Liver (tissue), 8 donors: ENCODE measurements at regions not wholly inside any gene's neighbourhood (a gene's known extent, or its start where the extent isn't known, plus 50 kb on each side); places are given as distances from the start of the nearest gene placed in this dataset.

Experiments
- DNase-seq: peaks from one replicate; pipeline ENCODE4 v3.0.0-alpha.2; 2017; ENCODE audit warnings: low spot score
- H3K27ac ChIP-seq, 2 donors: one replicate each; pipeline ENCODE4 v1.7.0; 2013; ENCODE audit warnings: inconsistent platforms in 2 of 2, low read length in 2 of 2, control low read depth in 1 of 2, low read depth in 1 of 2, mild to moderate bottlenecking in 1 of 2
- H3K27me3 ChIP-seq, 4 donors: one replicate each; pipeline versions ENCODE4 v1.6.1 to v1.7.0; 2013; ENCODE audit warnings: low read length in 3 of 4, inconsistent platforms in 1 of 4, mild to moderate bottlenecking in 1 of 4, moderate library complexity in 1 of 4; ENCODE audit not compliant: control insufficient read depth in 4 of 4, insufficient read depth in 4 of 4
- H3K36me3 ChIP-seq, 4 donors: one replicate each; pipeline versions ENCODE4 v1.6.1 to v1.7.0; 2013; ENCODE audit warnings: low read length in 3 of 4, mild to moderate bottlenecking in 3 of 4, low read depth in 1 of 4, moderate library complexity in 1 of 4; ENCODE audit not compliant: control insufficient read depth in 4 of 4, insufficient read depth in 3 of 4
- H3K4me1 ChIP-seq, 4 donors: one replicate each; pipeline versions ENCODE4 v1.6.1 to v1.7.0; 2013; ENCODE audit warnings: low read length in 3 of 4, mild to moderate bottlenecking in 3 of 4, moderate library complexity in 1 of 4; ENCODE audit not compliant: control insufficient read depth in 4 of 4, insufficient read depth in 4 of 4
- H3K4me3 ChIP-seq, 3 donors: one replicate each; pipeline versions ENCODE4 v1.6.1 to v1.7.0; 2013; ENCODE audit warnings: low read length in 3 of 3, control low read depth in 1 of 3, low read depth in 1 of 3, mild to moderate bottlenecking in 1 of 3
- H3K9ac ChIP-seq, 2 donors: one replicate each; pipeline ENCODE4 v1.7.0; 2013; ENCODE audit warnings: low read length in 2 of 2, mild to moderate bottlenecking in 2 of 2, moderate library complexity in 2 of 2, control low read depth in 1 of 2, low read depth in 1 of 2
- H3K9me3 ChIP-seq, 4 donors: one replicate each; pipeline versions ENCODE4 v1.6.1 to v1.7.0; 2013; ENCODE audit warnings: low read length in 3 of 4; ENCODE audit not compliant: control insufficient read depth in 4 of 4
- EGR1 ChIP-seq, 2 donors: IDR thresholded peaks; 2 replicates each; pipeline ENCODE4 v1.6.1; 2016 to 2018; ENCODE audit warnings: antibody characterized with exemption in 2 of 2, low read depth in 2 of 2
- FOXA1 ChIP-seq: IDR thresholded peaks from 2 replicates; pipeline ENCODE4 v1.6.1; 2016; ENCODE audit warnings: antibody characterized with exemption
- FOXA2 ChIP-seq: IDR thresholded peaks from 2 replicates; pipeline ENCODE4 v1.6.1; 2016; ENCODE audit warnings: antibody characterized with exemption
- GABPA ChIP-seq, 2 donors: IDR thresholded peaks in 1 of 2; conservative IDR thresholded peaks in 1 of 2; 2 replicates each; pipeline ENCODE4 v1.6.1; 2016; ENCODE audit warnings: antibody characterized with exemption in 2 of 2, mild to moderate bottlenecking in 1 of 2, moderate library complexity in 1 of 2
- HNF4A ChIP-seq, 2 donors: conservative IDR thresholded peaks; 2 replicates each; pipeline ENCODE4 v1.6.1; 2016; ENCODE audit warnings: antibody characterized with exemption in 2 of 2, mild to moderate bottlenecking in 2 of 2
- HNF4G ChIP-seq: IDR thresholded peaks from 2 replicates; pipeline ENCODE4 v1.6.1; 2016; ENCODE audit warnings: antibody characterized with exemption
- JUND ChIP-seq, 2 donors: IDR thresholded peaks; 2 replicates each; pipeline ENCODE4 v1.6.1; 2016; ENCODE audit warnings: antibody characterized with exemption in 2 of 2
- NR2F2 ChIP-seq: IDR thresholded peaks from 2 replicates; pipeline ENCODE4 v1.6.1; 2016; ENCODE audit warnings: antibody characterized with exemption
- RAD21 ChIP-seq, 2 donors: IDR thresholded peaks; 2 replicates each; pipeline ENCODE4 v1.6.1; 2016; ENCODE audit warnings: antibody characterized with exemption in 2 of 2, mild to moderate bottlenecking in 2 of 2
- RXRA ChIP-seq, 2 donors: IDR thresholded peaks; 2 replicates each; pipeline ENCODE4 v1.6.1; 2017 to 2018; ENCODE audit warnings: antibody characterized with exemption in 2 of 2, mild to moderate bottlenecking in 1 of 2
- SP1 ChIP-seq: IDR thresholded peaks from 2 replicates; pipeline ENCODE4 v1.6.1; 2018; ENCODE audit warnings: antibody characterized with exemption, mild to moderate bottlenecking
- TAF1 ChIP-seq: conservative IDR thresholded peaks from 2 replicates; pipeline ENCODE4 v1.6.1; 2016; ENCODE audit warnings: antibody characterized with exemption, mild to moderate bottlenecking
- YY1 ChIP-seq: IDR thresholded peaks from 2 replicates; pipeline ENCODE4 v1.6.1; 2016; ENCODE audit warnings: antibody characterized with exemption, mild to moderate bottlenecking
- WGBS: extraction: QIAGEN DNeasy Blood & Tissue Kit; methylation state at CpG from one replicate; pipeline ENCODE4 v1.1.7; 2013; 5-methylcytosine and 5-hydroxymethylcytosine counted together
- TF ChIP-seq, protein P1 (sequence below): IDR thresholded peaks from 2 replicates; pipeline ENCODE4 v1.6.1; 2016; ENCODE audit warnings: antibody characterized with exemption
- TF ChIP-seq, protein P2 (sequence below): IDR thresholded peaks from 2 replicates; pipeline ENCODE4 v1.6.1; 2016; ENCODE audit warnings: antibody characterized with exemption
- TF ChIP-seq, protein P3 (sequence below): IDR thresholded peaks from 2 replicates; pipeline ENCODE4 v1.6.1; 2016; ENCODE audit warnings: antibody characterized with exemption
- TF ChIP-seq, protein P4 (sequence below): IDR thresholded peaks from 2 replicates; pipeline ENCODE4 v1.6.1; 2016; ENCODE audit warnings: antibody characterized with exemption, mild to moderate bottlenecking
- TF ChIP-seq, protein P5 (sequence below): fragments of 150-350 bp; IDR thresholded peaks from 2 replicates; pipeline ENCODE4 v1.5.1; 2017; ENCODE audit warnings: improper control_type of control experiment, low read depth, low read length; ENCODE audit not compliant: missing input control
- donor health status: healthy.
- donor health status: healthy.
- donor health status: healthy.
- donor health status: healthy.
- donor health status: healthy.

DNA sequence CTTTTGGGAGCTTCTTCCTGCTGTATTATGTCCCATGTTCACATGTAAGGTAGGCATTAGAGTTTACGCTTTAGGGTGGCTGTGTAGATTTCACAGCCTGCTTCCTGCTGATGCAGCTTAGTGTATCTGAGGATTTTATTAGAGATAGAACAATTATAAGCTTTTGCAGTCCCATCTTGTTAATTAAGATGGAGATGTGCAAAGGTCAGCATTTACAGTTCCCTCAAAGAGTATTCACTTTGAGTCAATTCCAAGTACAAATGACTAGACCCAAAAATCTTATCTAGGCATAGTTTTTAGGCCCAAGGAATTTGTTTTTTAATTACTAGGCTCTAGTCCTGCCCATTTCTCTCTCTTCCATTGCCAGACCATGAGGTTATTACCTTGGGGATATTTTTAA, 239.9 kb upstream of the PHF14 start:
- no peak for DNase-seq
- Histone ChIP-seq H3K27me3 (no peaks in the 10 kb centered on the region), H3K27ac (no peak overlapping the region), H3K9ac (no peak overlapping the region), H3K36me3 (no peaks in the 10 kb centered on the region), H3K4me3 (no peak overlapping the region), H3K4me1 (no peaks in the 10 kb centered on the region), H3K9me3 (peaks cover 0 to 3% (median 0%) of the 10 kb centered on the region in 4 donors)
- TF ChIP-seq EGR1 (IDR thresholded peaks at IDR 0.05; ENCODE audit: low read depth in 2 of 2) (no peak), FOXA2 (no peak), YY1 (no peak), GABPA (IDR thresholded peaks at IDR 0.05 in 1 of 2, conservative IDR thresholded peaks at IDR 0.05 in 1 of 2) (no peak), RAD21 (IDR thresholded peaks at IDR 0.05) (no peak), JUND (IDR thresholded peaks at IDR 0.05) (no peak), NR2F2 (no peak), SP1 (no peak), HNF4G (no peak), HNF4A (conservative IDR thresholded peaks at IDR 0.05) (no peak), TAF1 (no peak), FOXA1 (no peak), RXRA (IDR thresholded peaks at IDR 0.05) (no peak)
- TF ChIP-seq, protein P1, sequence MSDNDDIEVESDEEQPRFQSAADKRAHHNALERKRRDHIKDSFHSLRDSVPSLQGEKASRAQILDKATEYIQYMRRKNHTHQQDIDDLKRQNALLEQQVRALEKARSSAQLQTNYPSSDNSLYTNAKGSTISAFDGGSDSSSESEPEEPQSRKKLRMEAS, result no peak
- TF ChIP-seq, protein P2, sequence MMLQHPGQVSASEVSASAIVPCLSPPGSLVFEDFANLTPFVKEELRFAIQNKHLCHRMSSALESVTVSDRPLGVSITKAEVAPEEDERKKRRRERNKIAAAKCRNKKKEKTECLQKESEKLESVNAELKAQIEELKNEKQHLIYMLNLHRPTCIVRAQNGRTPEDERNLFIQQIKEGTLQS, result no peak
- TF ChIP-seq, protein P3, sequence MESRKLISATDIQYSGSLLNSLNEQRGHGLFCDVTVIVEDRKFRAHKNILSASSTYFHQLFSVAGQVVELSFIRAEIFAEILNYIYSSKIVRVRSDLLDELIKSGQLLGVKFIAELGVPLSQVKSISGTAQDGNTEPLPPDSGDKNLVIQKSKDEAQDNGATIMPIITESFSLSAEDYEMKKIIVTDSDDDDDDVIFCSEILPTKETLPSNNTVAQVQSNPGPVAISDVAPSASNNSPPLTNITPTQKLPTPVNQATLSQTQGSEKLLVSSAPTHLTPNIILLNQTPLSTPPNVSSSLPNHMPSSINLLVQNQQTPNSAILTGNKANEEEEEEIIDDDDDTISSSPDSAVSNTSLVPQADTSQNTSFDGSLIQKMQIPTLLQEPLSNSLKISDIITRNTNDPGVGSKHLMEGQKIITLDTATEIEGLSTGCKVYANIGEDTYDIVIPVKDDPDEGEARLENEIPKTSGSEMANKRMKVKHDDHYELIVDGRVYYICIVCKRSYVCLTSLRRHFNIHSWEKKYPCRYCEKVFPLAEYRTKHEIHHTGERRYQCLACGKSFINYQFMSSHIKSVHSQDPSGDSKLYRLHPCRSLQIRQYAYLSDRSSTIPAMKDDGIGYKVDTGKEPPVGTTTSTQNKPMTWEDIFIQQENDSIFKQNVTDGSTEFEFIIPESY, result no peak
- TF ChIP-seq, protein P4, sequence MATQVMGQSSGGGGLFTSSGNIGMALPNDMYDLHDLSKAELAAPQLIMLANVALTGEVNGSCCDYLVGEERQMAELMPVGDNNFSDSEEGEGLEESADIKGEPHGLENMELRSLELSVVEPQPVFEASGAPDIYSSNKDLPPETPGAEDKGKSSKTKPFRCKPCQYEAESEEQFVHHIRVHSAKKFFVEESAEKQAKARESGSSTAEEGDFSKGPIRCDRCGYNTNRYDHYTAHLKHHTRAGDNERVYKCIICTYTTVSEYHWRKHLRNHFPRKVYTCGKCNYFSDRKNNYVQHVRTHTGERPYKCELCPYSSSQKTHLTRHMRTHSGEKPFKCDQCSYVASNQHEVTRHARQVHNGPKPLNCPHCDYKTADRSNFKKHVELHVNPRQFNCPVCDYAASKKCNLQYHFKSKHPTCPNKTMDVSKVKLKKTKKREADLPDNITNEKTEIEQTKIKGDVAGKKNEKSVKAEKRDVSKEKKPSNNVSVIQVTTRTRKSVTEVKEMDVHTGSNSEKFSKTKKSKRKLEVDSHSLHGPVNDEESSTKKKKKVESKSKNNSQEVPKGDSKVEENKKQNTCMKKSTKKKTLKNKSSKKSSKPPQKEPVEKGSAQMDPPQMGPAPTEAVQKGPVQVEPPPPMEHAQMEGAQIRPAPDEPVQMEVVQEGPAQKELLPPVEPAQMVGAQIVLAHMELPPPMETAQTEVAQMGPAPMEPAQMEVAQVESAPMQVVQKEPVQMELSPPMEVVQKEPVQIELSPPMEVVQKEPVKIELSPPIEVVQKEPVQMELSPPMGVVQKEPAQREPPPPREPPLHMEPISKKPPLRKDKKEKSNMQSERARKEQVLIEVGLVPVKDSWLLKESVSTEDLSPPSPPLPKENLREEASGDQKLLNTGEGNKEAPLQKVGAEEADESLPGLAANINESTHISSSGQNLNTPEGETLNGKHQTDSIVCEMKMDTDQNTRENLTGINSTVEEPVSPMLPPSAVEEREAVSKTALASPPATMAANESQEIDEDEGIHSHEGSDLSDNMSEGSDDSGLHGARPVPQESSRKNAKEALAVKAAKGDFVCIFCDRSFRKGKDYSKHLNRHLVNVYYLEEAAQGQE, result no peak
- TF ChIP-seq, protein P5, sequence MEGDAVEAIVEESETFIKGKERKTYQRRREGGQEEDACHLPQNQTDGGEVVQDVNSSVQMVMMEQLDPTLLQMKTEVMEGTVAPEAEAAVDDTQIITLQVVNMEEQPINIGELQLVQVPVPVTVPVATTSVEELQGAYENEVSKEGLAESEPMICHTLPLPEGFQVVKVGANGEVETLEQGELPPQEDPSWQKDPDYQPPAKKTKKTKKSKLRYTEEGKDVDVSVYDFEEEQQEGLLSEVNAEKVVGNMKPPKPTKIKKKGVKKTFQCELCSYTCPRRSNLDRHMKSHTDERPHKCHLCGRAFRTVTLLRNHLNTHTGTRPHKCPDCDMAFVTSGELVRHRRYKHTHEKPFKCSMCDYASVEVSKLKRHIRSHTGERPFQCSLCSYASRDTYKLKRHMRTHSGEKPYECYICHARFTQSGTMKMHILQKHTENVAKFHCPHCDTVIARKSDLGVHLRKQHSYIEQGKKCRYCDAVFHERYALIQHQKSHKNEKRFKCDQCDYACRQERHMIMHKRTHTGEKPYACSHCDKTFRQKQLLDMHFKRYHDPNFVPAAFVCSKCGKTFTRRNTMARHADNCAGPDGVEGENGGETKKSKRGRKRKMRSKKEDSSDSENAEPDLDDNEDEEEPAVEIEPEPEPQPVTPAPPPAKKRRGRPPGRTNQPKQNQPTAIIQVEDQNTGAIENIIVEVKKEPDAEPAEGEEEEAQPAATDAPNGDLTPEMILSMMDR, result no peak
- 97% methylated on average over 1 of the region's 1 CpG for WGBS
